ENCODE measurements at regions not wholly inside any gene's neighbourhood (a gene's known extent, or its start where the extent isn't known, plus 50 kb on each side); places are given as distances from the start of the nearest gene placed in this dataset.

DNA sequence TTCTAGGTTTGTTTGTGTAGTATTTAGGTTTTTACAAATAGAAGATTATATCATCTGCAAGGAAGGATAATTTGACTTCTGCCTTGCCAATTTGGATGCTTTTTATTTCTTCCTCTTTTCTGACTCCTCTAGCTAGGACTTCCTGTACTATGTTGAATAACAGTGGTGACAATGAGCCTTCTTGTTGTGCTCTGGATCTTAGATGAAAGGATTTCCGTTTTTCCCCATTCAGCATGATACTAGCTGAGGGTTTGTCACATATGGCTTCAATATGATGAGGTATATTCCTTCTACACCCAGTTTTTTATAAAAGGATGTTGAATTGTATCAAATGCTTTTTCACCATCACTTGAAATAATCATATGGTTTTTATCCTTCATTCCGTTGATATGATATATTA is 101.4 kb downstream of the FBXO4 start:
- ATAC-seq (no peak), FAIRE-seq (no peak), DNase-seq (no peak)
- intact Hi-C loops (cut with DNase I), result no loop called here
- no peak overlapping the region for H3K27ac ChIP-seq
- H3K4me3 ChIP-seq, result no peak overlapping the region
- H3K4me1 ChIP-seq, result no peaks in the 10 kb centered on the region
- H3K27me3 ChIP-seq, result no peaks in the 10 kb centered on the region
- 36 to 56% methylated on average over 2 of the region's 2 CpGs for WGBS, 2 donors
- no peaks in the 10 kb centered on the region for H3K36me3 ChIP-seq
- H3K9me3 ChIP-seq, result no peaks in the 10 kb centered on the region
- TF ChIP-seq, protein P1, sequence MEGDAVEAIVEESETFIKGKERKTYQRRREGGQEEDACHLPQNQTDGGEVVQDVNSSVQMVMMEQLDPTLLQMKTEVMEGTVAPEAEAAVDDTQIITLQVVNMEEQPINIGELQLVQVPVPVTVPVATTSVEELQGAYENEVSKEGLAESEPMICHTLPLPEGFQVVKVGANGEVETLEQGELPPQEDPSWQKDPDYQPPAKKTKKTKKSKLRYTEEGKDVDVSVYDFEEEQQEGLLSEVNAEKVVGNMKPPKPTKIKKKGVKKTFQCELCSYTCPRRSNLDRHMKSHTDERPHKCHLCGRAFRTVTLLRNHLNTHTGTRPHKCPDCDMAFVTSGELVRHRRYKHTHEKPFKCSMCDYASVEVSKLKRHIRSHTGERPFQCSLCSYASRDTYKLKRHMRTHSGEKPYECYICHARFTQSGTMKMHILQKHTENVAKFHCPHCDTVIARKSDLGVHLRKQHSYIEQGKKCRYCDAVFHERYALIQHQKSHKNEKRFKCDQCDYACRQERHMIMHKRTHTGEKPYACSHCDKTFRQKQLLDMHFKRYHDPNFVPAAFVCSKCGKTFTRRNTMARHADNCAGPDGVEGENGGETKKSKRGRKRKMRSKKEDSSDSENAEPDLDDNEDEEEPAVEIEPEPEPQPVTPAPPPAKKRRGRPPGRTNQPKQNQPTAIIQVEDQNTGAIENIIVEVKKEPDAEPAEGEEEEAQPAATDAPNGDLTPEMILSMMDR (IDR thresholded peaks at IDR 0.05), result no peak

DNA sequence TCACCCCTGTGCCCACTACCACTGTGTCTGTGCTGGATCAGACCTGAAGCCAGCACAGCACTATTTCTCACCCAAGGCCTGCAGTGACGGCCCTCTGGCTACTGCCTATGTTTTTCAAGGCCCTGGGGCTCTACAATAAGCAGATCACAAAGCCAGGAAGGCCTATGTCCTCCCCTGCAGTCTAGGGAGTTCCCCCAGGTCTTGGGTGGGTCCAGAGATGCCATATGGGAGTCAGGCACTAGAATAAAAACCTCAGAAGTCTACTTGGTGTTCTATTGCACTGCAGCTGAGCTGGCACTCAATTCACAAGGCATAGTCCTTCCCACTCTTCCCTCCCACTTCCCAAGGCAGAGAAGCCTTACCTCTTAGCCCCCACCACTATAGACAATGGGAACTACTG is 107.1 kb downstream of the FBXO4 start:
- 29 to 37% methylated on average over 1 of the region's 1 CpG for WGBS, 2 donors
- no peak overlapping the region for H3K27ac ChIP-seq
- H3K9me3 ChIP-seq, result no peaks in the 10 kb centered on the region
- H3K27me3 ChIP-seq, result no peaks in the 10 kb centered on the region
- no peaks in the 10 kb centered on the region for H3K36me3 ChIP-seq
- no peak overlapping the region for H3K4me3 ChIP-seq
- ATAC-seq, result no peak
- TF ChIP-seq, protein P1 (IDR thresholded peaks at IDR 0.05), result no peak
- FAIRE-seq, result no peak
- H3K4me1 ChIP-seq, result no peaks in the 10 kb centered on the region
- no peak for DNase-seq
- intact Hi-C loops (cut with DNase I), result no loop called here

DNA sequence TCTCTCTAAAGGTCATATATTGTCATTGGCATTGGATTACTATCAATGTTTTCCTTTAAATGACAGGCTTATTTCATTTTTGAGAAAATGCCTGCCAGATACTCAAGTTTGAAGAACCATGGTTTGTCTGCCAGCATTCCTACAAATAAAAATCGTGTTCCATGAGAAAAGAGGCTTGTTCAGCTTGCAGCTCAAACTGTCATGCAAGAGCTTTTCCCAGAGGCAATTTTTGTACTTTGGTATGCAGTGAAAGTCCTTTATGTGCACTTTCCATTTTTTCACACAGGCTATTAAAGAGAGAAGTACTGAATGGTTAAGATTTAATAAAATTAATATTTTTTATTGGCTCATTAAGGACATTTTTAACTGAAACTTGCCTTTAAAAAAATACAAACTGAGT is 110.4 kb downstream of the FBXO4 start:
- no peak for ATAC-seq
- WGBS, 2 donors, result 10 to 18% methylated on average over 1 of the region's 1 CpG
- Histone ChIP-seq H3K27ac (no peak overlapping the region), H3K9me3 (no peaks in the 10 kb centered on the region), H3K4me1 (no peaks in the 10 kb centered on the region), H3K4me3 (no peak overlapping the region), H3K36me3 (no peaks in the 10 kb centered on the region), H3K27me3 (no peaks in the 10 kb centered on the region)
- intact Hi-C loops (cut with DNase I), result no loop called here
- no peak for FAIRE-seq
- TF ChIP-seq, protein P1 (IDR thresholded peaks at IDR 0.05), result no peak
- DNase-seq, result no peak

DNA sequence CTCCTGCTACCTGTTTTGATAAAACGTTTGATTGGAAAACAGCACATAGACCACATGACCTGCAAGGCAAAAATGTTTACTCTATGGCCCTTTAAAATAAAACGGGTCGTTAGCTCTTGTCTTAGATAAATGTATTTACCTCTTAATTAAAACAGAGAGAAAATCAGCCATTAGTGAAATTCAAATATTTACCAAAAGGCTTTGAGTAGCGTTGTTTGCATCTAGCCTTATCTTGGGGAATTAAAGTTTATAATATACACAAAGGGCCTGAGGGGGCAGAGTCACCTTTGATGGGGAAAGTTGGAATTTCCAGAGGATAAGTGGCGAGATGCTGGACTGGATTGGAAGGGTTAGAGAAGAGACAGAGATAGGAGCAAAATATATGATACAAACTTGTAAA is 111.3 kb downstream of the FBXO4 start:
- no peaks in the 10 kb centered on the region for H3K9me3 ChIP-seq
- H3K27me3 ChIP-seq, result no peaks in the 10 kb centered on the region
- H3K27ac ChIP-seq, result no peak overlapping the region
- intact Hi-C loops (cut with DNase I), result no loop called here
- H3K4me1 ChIP-seq, result no peaks in the 10 kb centered on the region
- ATAC-seq (no peak), DNase-seq (no peak), FAIRE-seq (no peak)
- TF ChIP-seq, protein P1 (IDR thresholded peaks at IDR 0.05), result no peak
- no peaks in the 10 kb centered on the region for H3K36me3 ChIP-seq
- H3K4me3 ChIP-seq, result no peak overlapping the region
- 11% methylated on average over 5 of the region's 5 CpGs for WGBS, 2 donors

DNA sequence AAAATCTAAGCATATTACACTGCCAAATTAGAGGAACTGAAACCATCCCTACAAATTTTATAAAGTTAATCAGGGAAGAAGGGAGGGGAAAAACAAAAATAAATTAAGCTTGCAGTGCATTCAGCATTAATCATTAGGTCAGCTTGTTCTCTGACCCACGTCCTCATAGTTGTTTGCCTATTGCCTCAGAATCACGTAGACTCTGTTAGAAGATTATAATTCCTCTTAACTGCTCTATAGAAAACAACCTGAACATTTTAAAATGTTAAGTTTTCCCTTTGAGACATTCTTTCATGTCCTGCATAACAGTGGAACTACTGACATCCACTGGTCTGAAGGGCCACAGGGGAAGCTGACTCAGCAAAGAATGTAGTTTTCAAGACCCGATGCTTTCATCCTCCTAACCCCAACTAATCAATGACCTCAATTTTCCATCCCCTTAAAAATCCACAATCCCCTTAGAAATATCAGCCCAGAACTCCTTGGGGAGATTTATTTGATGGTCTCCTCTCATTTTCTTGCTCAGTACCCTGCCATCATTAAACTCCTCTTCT is 112.4 kb downstream of the FBXO4 start:
- intact Hi-C loops (cut with DNase I), result no loop called here
- ATAC-seq, result no peak
- Histone ChIP-seq H3K4me3 (no peak overlapping the region), H3K36me3 (no peaks in the 10 kb centered on the region), H3K27ac (no peak overlapping the region), H3K4me1 (no peaks in the 10 kb centered on the region), H3K9me3 (no peaks in the 10 kb centered on the region), H3K27me3 (no peaks in the 10 kb centered on the region)
- no peak for FAIRE-seq
- WGBS, 2 donors, result 11 to 13% methylated on average over 3 of the region's 3 CpGs
- TF ChIP-seq, protein P1 (IDR thresholded peaks at IDR 0.05), result no peak
- no peak for DNase-seq

Measured in pancreas (tissue), 10 donors.